ENCODE measurements at regions not wholly inside any gene's neighbourhood (a gene's known extent, or its start where the extent isn't known, plus 50 kb on each side); places are given as distances from the start of the nearest gene placed in this dataset.

- DNase-seq = no peak
- Histone ChIP-seq H3K4me3 (no peak overlapping the region), H3K9me3 (ENCODE audit: control insufficient read depth in 4 of 4, insufficient read depth in 3 of 4, low read length in 3 of 4) (no peaks in the 10 kb centered on the region), H3K9ac (ENCODE audit: insufficient read depth in 1 of 2, low read length in 2 of 2) (no peak overlapping the region), H3K4me1 (ENCODE audit: control insufficient read depth in 5 of 5, insufficient read depth in 5 of 5, low read length in 5 of 5) (no peaks in the 10 kb centered on the region), H3K36me3 (ENCODE audit: control insufficient read depth in 4 of 4, insufficient read depth in 4 of 4, low read length in 4 of 4) (no peaks in the 10 kb centered on the region), H3K27me3 (ENCODE audit: control insufficient read depth in 3 of 3, insufficient read depth in 3 of 3, low read length in 2 of 3) (no peaks in the 10 kb centered on the region), H3K27ac (ENCODE audit: low read depth in 1 of 2, low read length in 1 of 2) (peak overlapping the region in 1 of 2 donors; percentile 7)
- ATAC-seq (ENCODE audit: insufficient read depth, low FRiP score) = no peak
- 84 to 89% methylated on average over 6 of the region's 6 CpGs for WGBS, 2 donors
- no peak for TF ChIP-seq CTCF (IDR thresholded peaks at IDR 0.05; ENCODE audit: control extremely low read depth, extremely low read depth)
Measured at GRCh38 chr17:33983824-33984574, 271.1 kb upstream of the CCL2 start.

- Histone ChIP-seq H3K4me3 (no peak overlapping the region), H3K9me3 (ENCODE audit: control insufficient read depth in 4 of 4, insufficient read depth in 3 of 4, low read length in 3 of 4) (no peaks in the 10 kb centered on the region), H3K27ac (ENCODE audit: low read depth in 1 of 2, low read length in 1 of 2) (no peak overlapping the region), H3K36me3 (ENCODE audit: control insufficient read depth in 4 of 4, insufficient read depth in 4 of 4, low read length in 4 of 4) (no peaks in the 10 kb centered on the region), H3K4me1 (ENCODE audit: control insufficient read depth in 5 of 5, insufficient read depth in 5 of 5, low read length in 5 of 5) (no peaks in the 10 kb centered on the region), H3K27me3 (ENCODE audit: control insufficient read depth in 3 of 3, insufficient read depth in 3 of 3, low read length in 2 of 3) (no peaks in the 10 kb centered on the region), H3K9ac (ENCODE audit: insufficient read depth in 1 of 2, low read length in 2 of 2) (no peak overlapping the region)
- TF ChIP-seq CTCF (IDR thresholded peaks at IDR 0.05; ENCODE audit: control extremely low read depth, extremely low read depth) = no peak
- 0% methylated on average over 1 of the region's 1 CpG for WGBS, 2 donors
- ATAC-seq (ENCODE audit: insufficient read depth, low FRiP score) (no peak), DNase-seq (no peak)
Measured at GRCh38 chr17:33986088-33986487, 269.0 kb upstream of the CCL2 start.

GRCh38 chr17:33986566-33986965 is 268.5 kb upstream of the CCL2 start:
- no peak for ATAC-seq (ENCODE audit: insufficient read depth, low FRiP score)
- no peak overlapping the region for H3K27ac ChIP-seq (ENCODE audit: low read depth in 1 of 2, low read length in 1 of 2)
- no peaks in the 10 kb centered on the region for H3K27me3 ChIP-seq (ENCODE audit: control insufficient read depth in 3 of 3, insufficient read depth in 3 of 3, low read length in 2 of 3)
- no peak overlapping the region for H3K4me3 ChIP-seq
- no peak overlapping the region for H3K9ac ChIP-seq (ENCODE audit: insufficient read depth in 1 of 2, low read length in 2 of 2)
- no peaks in the 10 kb centered on the region for H3K9me3 ChIP-seq (ENCODE audit: control insufficient read depth in 4 of 4, insufficient read depth in 3 of 4, low read length in 3 of 4)
- peaks cover 0 to 2% (median 0%) of the 10 kb centered on the region in 5 donors for H3K4me1 ChIP-seq (ENCODE audit: control insufficient read depth in 5 of 5, insufficient read depth in 5 of 5, low read length in 5 of 5)
- no peaks in the 10 kb centered on the region for H3K36me3 ChIP-seq (ENCODE audit: control insufficient read depth in 4 of 4, insufficient read depth in 4 of 4, low read length in 4 of 4)
- DNase-seq = no peak
- 78 to 79% methylated on average over 2 of the region's 2 CpGs for WGBS, 2 donors
- no peak for TF ChIP-seq CTCF (IDR thresholded peaks at IDR 0.05; ENCODE audit: control extremely low read depth, extremely low read depth)

- Histone ChIP-seq H3K4me3 (no peak overlapping the region), H3K4me1 (ENCODE audit: control insufficient read depth in 5 of 5, insufficient read depth in 5 of 5, low read length in 5 of 5) (peaks cover 0 to 2% (median 0%) of the 10 kb centered on the region in 5 donors), H3K9me3 (ENCODE audit: control insufficient read depth in 4 of 4, insufficient read depth in 3 of 4, low read length in 3 of 4) (no peaks in the 10 kb centered on the region), H3K9ac (ENCODE audit: insufficient read depth in 1 of 2, low read length in 2 of 2) (no peak overlapping the region), H3K36me3 (ENCODE audit: control insufficient read depth in 4 of 4, insufficient read depth in 4 of 4, low read length in 4 of 4) (no peaks in the 10 kb centered on the region), H3K27me3 (ENCODE audit: control insufficient read depth in 3 of 3, insufficient read depth in 3 of 3, low read length in 2 of 3) (no peaks in the 10 kb centered on the region), H3K27ac (ENCODE audit: low read depth in 1 of 2, low read length in 1 of 2) (no peak overlapping the region)
- TF ChIP-seq CTCF (IDR thresholded peaks at IDR 0.05; ENCODE audit: control extremely low read depth, extremely low read depth) = no peak
- 76 to 91% methylated on average over 2 of the region's 2 CpGs for WGBS, 2 donors
- no peak for DNase-seq
- ATAC-seq (ENCODE audit: insufficient read depth, low FRiP score) = no peak
Measured at GRCh38 chr17:33987162-33987561, 267.9 kb upstream of the CCL2 start.

All from lung (tissue), 11 donors.